GM21367 (cell line): ENCODE measurements at regions not wholly inside any gene's neighbourhood (a gene's known extent, or its start where the extent isn't known, plus 50 kb on each side); places are given as distances from the start of the nearest gene placed in this dataset.
"Not testable (repeated sequence)": the region's sequence is repeated elsewhere in the genome, so short reads cannot be mapped to it uniquely, and the experiment has no call there.

Experiments
- ATAC-seq: cut with Tn5 transposase; IDR thresholded peaks from one replicate; pipeline ENCODE4 v1.9.1; 2021; ENCODE audit not compliant: unreplicated experiment

DNA sequence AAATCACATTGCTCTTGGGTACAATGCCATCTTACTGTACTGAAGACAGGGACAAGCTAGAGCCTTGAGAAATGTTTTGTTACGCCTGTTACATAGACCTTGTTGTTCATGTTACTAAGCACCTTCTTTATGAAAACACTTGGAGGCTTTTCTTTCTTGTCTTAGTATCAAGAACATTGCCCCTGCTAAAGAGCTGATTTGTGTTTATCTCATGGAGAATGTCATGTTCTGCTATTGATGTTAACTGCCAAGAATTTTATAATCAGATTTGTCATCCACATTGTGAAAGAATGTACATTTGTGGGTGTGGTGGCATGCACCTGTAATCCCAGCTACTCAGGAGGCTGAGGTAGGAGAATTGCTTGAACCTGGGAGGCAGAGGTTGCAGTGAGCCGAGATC, 431.3 kb upstream of the MDFIC2 start:
- ATAC-seq = no peak

DNA sequence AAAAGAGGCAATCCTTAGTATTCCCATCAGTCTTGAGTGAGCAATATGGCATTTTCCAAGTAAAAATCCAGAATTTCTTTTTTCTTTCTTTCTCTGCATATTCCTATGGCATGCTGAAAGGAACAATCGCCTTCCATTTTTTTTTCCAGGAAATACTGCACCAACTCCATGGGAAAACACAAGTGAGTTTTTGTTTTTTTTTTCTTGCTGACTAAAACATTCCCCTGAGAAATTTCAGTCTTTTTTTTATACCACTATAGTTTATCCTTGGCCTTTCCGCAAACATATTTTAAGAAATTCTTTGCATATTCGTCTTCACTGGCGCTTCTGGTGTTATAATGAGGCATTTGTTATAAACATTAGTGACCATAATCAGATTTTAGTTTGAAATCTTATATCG, 429.6 kb upstream of the MDFIC2 start:
- ATAC-seq = no peak

DNA sequence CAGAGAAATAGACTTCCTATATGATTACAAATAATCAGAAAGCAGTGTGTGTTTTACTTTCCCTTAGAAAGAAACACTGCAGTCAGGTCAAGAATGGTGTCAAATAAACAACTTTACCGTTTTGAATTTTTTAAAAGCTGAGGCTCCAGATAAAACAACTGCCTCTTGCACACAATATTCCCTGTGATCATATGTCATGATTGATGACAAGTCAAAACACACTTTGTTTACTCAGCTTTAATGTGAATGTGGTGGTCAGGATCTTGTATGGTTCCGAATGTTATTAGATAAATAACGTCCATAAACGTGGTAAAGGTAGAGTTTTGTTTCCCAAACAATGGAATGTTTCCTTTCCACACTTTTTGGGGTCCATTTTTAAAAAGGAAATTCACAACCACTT, 428.4 kb upstream of the MDFIC2 start:
- no peak for ATAC-seq

DNA sequence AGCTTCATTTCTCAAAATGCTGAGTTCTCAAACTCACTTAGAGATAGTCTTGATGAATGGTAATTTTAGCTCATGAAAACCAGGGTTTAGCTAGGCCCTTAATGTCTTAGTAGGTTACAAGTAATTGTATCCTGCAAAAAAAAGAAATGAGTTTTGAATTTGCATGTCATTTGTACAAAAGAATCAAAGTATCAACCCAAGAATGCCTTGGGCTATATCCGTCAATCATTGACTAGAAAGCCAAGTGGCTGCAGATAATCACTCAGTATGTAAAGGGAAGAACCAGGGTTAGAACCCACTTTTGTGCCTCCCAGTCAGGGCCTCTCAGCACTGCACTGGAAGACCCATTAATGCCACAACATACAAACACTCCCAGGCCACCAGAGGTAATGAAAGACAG, 427.6 kb upstream of the MDFIC2 start:
- ATAC-seq = no peak

DNA sequence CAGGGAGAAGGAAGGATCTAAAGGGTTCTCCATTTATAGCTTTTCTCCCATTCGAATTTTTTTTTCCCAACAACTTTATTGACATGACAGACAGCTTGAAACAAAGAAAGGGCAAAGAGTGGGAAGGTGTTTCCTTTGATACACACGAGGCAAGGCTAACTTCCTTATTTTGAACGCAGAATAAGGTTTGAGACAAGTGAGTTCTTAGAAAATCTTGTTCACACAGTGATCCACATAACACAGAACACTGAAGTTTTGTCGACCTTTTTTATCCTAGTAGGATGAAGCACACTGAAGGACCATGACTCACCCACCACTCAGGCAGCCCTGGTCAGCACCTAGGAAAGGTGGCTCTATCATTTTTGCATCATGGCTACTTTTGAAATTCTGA, 425.8 kb upstream of the MDFIC2 start:
- ATAC-seq = no peak

DNA sequence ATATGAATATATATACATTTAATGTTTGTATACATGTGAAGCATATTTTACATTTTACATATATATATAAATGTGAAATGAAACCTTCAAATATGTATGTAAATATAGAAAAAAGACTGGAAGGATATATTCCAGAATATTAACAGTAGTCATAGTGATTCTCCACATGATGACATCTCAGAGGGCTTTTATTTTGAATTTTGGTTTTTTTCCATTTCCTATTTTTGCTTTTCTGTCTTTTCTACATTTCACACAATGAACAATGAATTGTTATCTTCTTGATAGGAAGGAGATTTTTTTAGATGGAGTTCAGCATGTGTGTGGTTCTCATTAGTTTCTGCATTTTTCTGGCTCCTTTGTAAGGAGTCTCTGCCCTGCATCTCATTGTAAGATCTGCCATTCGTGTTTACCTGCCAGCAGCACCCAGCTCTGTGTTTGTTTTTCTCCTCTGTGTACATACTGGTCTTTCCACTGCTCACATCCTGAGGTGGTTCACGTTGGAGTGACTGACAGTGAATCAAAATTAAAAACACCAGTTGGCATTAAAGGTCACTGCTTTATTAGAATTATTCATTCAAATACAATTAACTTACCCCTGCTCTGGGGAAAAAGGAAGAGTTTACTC, 425.3 kb upstream of the MDFIC2 start:
- no peak for ATAC-seq

DNA sequence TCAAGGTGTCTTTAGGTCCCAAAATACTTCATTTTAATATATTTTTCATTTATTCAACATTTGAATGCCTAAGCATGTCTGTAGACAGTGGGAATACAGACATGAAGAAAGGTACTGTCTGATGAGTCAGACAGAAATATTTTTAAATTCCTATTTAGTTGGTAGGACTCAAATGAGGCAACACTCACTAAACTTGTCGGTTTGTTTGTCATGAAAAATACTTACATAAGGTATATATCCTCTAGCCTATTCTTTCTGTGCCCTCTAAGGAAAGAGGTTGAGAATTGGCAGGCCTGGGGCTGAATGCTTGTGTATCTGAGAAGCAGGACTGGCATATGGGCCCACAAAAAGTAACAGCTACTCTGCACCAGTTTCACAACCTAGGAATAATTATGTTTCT, 423.6 kb upstream of the MDFIC2 start:
- no peak for ATAC-seq

DNA sequence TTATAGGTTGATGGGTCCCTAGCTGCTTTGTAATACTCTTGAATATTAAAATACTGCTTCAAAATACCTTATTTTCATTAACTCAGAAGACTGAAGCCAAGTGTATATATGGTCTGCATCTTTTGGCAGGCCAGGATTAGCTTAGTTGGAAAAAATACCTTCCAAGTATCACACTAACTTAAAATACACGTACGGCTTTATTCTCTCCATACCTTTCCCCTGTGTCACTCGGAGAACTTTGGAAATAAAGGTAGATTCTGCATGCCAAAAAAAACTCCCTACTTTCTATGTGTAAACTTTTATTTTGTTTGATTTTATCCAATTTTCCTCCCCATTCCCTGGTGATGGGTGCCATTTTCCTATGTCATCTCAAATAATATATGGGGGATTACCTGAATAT, 422.3 kb upstream of the MDFIC2 start:
- no peak for ATAC-seq

DNA sequence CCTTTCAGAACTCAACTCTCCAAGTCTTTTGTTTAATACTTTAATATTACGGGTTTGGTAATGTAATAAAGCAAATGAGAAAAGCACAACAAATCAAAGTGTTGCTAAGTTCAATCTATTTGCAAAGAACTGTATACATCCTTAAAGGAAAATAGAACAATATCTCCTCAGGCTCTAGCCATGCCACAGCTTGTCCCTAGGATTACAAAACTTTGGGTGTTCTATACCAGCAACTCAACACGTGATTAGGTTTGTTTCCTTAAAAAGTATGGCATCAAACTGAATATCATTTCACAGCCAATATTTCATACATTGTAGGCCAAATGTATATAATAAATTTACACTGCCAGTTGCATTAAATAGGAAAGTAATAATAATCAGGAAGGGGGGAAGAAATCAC, 418.6 kb upstream of the MDFIC2 start:
- ATAC-seq = no peak

DNA sequence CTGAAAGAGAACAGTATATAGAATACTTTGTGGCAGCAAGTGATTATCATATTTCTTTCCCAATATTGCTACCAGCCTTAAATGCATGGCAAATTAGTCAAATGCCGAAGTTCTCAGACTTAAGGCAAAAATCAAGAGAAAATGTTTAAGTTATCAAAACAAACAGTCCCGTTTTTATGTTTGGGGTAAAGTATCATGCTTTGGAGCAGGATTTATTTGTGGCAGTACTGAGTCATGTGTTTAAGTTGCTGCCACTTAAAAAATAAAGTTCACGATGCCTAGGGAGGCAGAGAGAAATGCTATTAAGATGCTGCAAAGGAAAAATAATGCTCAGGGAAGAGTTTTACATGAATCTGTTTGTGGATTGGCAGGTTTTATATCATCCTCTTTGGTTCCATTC, 417.4 kb upstream of the MDFIC2 start:
- ATAC-seq = no peak

DNA sequence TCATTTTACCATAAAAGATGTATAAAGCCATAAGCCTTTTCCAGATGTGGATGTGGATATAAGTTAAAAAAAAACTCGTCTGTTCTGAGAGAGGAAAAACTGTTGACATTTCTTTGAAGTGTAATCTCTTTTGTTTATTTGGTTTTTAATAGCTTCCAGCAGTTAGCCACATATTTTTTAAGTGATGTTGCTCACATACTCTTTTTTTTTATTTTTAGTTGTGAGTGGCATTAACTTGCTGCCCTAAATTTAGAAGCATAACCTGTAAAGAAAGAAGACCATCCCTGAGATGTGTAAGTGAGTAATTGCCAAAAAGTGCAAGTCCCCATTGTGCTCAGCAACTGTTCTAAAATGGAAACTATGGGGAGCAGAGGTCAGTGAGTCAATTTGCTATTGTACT, 415.9 kb upstream of the MDFIC2 start:
- no peak for ATAC-seq

DNA sequence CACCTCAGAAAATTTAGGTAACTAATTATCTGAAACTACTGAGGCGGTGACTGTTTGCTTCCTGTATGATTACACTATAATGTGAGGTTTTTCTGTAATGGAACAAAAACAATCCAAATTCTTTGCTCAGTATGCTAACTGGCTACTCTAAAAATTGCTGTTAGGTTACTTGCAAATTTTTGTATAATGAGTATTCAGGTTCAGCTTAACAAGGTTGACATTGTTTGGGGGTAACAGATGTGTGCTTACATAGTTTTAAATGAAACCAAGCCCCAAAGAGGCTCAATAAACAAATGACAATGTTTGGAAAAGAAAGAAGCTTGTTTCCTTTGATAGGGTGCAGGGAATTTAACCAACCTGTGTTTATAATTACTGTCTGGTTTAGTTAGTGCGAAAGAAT, 414.5 kb upstream of the MDFIC2 start:
- no peak for ATAC-seq

DNA sequence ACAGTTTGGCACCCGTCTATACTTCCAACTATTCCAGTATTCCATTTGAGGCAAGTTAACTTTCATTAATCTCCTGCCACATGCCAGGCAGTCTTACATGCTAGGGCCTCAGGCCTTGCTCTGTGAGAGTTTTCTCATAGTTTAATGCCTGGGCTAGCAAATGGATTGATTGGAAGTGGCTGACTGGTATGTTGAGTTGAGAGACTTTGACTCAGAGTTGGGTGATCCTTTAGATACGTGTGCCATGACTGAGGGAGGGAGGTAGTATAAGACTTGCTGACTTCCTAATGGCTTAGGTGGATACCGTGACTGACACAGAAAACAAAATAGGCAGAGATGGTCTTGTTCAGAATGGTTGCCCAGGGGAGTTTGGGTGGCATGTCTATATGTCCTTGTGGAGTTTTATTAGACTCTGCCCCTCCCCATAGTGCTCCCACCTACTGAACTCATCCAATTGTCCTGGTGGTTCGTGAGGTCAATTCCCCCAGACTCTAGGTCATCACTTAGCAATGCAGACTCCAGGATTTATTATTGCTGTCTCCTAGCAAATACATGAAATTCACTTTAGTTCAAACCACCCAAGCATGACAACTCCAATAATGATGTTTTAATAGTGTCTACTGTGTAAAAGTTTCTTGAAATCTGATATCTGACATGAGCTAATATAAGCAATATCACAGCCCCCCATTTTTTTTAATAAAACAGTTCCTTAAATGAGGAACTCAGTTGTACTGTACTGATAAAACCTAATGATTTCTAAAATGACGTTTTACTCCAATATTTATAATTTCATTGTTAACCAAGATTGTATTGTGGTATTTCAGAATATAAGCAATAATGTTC, 413.9 kb upstream of the MDFIC2 start:
- ATAC-seq = no peak

DNA sequence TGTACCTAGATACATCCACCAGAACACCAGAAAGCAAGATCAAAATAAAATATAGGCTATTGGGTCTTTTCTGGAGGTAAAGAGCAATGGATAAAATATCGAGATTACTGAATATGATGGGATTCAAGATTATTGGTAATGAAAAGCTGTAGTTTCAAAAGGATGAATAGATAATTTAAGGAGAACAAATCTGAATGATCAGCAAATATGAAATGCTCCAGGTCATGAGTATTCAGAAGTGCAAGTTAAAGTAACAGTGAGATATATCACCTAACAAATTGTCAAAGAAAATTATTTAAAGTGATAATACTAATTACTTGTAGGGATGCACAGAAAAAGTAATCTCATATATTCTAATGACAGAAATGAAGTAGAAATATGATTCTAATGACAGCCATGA, 409.6 kb upstream of the MDFIC2 start:
- ATAC-seq = no peak

DNA sequence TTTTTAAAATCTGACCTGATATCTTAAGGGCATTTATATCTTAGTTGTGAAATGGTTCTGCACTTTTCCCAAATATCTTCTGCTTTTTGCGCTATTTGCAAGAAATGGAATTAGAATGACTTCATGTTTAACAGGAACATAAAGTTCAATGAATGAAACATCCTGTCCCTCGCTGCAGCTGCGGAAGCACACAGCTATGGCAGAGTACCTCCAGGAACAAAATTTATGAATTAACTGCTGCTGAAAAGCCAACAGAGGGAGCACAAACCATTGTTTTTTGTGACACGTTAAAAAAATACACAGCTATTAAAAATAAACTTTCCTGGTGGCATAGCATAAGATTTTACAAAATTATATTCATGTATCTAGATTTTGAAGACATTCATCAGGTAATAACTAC, 404.4 kb upstream of the MDFIC2 start:
- ATAC-seq = no peak

DNA sequence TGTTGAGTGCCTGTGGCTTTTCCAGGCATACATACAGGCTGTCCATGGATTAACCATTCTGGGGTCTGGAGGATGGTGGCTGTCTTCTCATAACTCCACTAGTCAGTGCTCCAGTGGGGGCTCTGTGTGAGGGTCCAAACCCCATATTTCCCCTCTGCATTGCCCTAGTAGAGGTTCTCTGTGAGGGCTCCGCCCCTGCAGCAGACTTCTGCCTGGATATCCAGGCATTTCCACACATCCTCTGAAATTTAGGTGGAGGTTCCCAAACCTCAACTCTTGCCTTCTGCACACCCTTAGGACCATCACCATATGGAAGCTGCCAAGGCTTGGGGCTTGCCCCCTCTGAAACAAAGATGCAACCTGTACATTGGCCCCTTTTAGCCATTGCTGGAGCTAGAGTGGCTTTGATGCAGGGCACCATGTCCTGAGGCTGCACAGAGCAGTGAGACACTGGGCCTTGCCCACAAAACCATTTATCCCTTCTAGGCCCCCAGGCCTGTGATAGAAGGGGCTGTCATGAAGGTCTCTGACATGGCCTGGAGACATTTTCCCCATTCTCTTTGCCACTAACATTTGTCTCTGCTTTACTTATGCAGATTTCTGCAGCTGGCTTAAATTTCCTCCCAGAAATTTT, 400.1 kb upstream of the MDFIC2 start:
- ATAC-seq = no peak

DNA sequence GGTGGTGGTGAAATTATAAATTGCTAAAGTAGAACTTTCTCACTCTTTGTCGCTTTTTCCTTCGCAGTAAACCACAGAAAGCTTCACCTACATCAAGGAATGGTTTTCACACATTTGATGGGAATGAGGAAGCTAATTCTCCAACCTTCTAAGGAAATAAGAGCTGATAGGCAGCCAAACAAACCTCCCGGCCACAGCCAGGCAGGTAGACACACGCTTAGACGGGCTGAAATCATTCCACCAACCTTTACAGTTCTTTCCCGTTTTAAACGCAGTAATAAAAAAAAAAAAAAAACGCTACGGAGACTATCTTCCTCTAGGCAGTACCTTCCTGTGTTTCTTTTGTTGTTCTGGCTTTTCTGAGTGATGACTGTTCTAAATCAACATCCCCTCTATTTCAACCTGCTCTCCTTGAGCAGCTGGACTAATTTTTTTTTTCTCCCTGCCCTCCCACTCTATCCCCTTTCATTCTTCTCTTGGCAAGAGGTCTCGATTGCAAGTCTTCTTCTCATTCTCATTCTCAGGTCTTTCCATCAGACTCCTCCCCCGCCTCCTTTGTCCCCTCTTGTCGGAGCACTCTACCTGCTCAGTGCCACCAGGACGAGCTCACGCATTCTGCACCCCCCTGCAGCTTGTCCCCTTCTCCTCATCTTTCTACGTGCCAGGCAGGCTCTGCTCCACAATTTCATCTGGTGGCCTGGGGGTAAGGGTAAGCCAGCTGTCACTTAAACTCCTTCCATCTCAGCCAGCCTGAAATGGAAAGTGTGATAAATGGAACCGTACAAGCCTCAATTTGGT, 391.1 kb upstream of the MDFIC2 start:
- no peak for ATAC-seq

DNA sequence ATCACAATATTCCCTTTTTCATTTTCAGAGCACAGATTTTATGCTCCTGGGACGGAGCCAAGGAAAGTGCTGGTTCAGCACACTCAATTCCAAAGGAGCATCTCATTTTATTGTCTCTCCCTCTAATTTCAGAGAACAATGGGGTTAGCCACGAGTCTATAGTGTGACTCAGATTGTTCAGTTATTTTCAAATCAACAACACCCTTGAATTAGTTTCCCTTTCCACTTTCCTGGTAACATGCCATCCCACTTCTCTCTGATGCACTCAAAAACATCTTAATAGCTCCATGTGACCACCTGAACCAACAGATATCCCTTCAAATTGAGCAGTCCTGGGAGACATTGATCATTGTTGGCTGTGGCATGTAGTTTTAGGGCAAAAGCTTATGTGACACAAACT, 389.7 kb upstream of the MDFIC2 start:
- no peak for ATAC-seq

DNA sequence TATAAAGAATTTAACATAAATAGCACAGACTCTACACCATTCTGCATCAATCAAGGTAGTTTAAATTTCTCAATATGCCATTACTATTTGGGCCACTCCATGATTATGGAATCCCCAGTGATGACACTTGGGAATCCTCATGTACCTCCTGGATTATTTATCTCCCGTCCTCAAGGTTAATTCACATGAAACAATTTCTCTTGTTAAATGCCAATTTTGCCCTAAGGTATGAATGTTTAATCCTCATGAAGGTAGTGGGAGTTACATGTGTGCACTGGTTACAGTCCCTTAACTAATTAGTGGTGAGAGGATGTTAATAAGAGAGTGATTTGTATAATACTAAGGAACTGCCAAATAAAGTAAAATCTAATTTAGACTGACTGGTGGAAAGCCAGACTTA, 372.3 kb upstream of the MDFIC2 start:
- no peak for ATAC-seq

DNA sequence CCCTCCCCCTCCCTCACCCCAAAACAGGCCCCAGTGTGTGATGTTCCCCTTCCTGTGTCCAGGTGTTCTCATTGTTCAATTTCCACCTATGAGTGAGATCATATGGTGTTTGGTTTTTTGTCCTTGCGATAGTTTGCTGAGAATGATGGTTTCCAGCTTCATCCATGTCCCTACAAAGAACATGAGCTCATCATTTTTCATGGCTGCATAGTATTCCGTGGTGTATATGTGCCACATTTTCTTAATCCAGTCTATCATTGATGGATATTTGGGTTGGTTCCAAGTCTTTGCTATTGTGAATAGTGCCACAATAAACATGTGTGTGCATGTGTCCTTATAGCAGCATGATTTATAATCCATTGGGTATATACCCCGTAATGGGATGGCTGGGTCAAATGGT, 363.4 kb upstream of the MDFIC2 start:
- not testable (repeated sequence) for ATAC-seq

DNA sequence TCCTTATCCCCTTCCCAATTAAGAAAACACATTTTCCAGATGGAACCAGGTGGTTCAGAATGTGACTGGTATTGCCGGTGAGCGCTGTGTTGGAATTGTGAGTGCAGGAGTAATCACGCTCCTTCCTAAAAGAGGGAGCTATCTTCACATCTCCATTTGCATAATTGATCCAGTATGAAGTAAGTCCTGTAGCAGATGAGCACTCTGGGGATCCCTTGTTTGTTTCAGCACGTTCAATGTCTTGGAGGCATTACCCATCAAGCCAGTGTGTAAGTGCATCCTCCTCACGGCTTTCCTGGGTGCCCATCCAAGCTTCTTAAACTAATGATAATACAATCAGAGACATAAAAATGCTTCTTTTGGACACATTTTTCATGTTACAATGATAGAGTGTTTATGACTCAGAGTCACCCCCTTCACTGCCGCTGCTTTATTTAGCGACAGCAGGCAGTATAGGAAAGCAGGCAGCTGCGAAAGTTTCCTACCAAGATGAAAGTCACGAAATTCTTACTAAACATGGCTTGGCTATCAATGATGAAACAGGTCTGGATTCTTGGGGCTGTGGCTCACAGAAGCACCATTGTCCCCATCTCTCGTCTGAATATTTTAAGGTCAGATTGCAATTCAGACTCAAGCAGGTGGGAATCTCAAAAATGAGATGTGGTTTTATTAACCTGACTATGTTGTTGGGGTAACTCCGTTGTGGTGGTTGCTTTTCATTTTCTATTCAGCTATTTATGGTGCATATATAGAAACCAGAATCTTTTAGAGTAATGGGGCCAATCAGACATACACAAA, 346.3 kb upstream of the MDFIC2 start:
- no peak for ATAC-seq
